ENCODE measurements at regions not wholly inside any gene's neighbourhood (a gene's known extent, or its start where the extent isn't known, plus 50 kb on each side); places are given as distances from the start of the nearest gene placed in this dataset.

DNA sequence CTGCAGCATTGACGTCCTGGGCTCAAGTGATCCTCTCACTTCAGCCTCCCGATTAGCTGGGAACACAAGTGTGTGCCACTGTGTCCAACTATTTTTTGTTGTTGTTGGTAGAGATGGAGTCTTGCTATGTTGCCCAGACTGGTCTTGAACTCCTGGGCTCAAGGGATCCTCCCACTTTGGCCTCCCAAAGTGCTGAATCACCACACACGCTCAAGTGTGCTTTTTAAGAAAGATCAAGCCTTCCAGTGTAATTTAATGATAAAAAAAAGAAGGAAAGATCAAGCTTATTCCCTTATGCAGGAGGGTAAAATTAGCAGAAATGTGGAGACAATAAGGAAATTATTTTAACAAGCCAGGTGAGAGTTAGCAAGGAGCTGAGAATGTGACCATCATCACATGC is 61.1 kb upstream of the SERBP1 start:
- Histone ChIP-seq H3K9me3 (no peaks in the 10 kb centered on the region), H3K4me3 (no peak overlapping the region), H3K27me3 (no peaks in the 10 kb centered on the region), H3K36me3 (no peaks in the 10 kb centered on the region), H3K27ac (no peak overlapping the region), H3K4me1 (no peaks in the 10 kb centered on the region)
- WGBS, 4 donors = 87 to 92% (median 88%) methylated on average over 3 of the region's 3 CpGs
- intact Hi-C loops (cut with DNase I) = loop anchor here in 3 of 10 donors (2.0 to 5.0 kb wide), 3 partner anchors 144 to 274 kb away; no protein-coding TSS in a partner anchor
- DNase-seq (no peak), ATAC-seq (no peak)
- TF ChIP-seq, protein P1, sequence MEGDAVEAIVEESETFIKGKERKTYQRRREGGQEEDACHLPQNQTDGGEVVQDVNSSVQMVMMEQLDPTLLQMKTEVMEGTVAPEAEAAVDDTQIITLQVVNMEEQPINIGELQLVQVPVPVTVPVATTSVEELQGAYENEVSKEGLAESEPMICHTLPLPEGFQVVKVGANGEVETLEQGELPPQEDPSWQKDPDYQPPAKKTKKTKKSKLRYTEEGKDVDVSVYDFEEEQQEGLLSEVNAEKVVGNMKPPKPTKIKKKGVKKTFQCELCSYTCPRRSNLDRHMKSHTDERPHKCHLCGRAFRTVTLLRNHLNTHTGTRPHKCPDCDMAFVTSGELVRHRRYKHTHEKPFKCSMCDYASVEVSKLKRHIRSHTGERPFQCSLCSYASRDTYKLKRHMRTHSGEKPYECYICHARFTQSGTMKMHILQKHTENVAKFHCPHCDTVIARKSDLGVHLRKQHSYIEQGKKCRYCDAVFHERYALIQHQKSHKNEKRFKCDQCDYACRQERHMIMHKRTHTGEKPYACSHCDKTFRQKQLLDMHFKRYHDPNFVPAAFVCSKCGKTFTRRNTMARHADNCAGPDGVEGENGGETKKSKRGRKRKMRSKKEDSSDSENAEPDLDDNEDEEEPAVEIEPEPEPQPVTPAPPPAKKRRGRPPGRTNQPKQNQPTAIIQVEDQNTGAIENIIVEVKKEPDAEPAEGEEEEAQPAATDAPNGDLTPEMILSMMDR (IDR thresholded peaks at IDR 0.05) = no peak
- no peak for TF ChIP-seq POLR2A (IDR thresholded peaks at IDR 0.05)

DNA sequence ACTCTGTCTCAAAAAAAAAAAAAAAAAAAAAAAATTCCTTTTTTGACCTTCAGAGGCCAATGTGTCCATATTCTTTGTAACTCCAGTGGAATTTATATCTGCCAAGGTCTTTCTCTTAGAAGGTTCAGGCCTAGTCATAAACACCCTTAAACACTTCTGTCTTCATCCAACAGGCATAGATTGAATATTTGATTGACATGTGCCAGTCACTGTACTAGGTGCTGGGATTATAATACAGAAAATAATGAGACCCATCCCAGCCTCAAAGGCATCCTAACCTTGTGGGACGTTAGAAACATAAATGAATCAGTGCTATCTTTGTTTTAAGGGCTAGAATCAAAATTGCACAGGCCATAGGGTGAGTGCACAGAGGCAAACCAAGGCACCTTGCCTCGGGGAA is 62.9 kb upstream of the SERBP1 start:
- Histone ChIP-seq H3K4me3 (no peak overlapping the region), H3K9me3 (no peaks in the 10 kb centered on the region), H3K27ac (no peak overlapping the region), H3K27me3 (no peaks in the 10 kb centered on the region), H3K4me1 (no peaks in the 10 kb centered on the region), H3K36me3 (no peaks in the 10 kb centered on the region)
- no peak for DNase-seq
- ATAC-seq = no peak
- no peak for TF ChIP-seq POLR2A (IDR thresholded peaks at IDR 0.05)
- TF ChIP-seq, protein P1 (IDR thresholded peaks at IDR 0.05) = no peak
- WGBS, 4 donors = 62 to 82% (median 77%) methylated on average over 2 of the region's 2 CpGs
- intact Hi-C loops (cut with DNase I) = loop anchor here in 2 of 10 donors (5.0 kb wide), 2 partner anchors 146 to 276 kb away; no protein-coding TSS in a partner anchor

DNA sequence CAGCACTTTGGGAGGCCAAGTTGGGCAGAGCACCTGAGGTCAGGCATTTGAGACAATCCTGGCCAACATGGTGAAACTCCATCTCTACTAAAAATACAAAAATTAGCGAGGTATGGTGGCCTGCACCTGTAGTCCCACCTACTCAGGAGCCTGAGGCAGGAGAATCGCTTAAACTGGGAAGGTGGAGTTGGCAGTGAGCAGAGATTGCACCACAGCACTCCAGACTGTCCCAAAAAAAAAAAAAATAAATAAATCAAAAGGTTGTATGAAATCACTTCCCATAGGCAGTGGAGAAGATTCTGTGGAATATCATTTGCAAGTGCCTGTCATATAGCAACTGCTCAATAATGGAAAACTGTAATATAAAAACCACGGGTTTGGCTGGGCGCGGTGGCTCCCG is 65.1 kb upstream of the SERBP1 start:
- TF ChIP-seq, protein P1 (IDR thresholded peaks at IDR 0.05) = no peak
- TF ChIP-seq POLR2A (IDR thresholded peaks at IDR 0.05) = no peak
- Histone ChIP-seq H3K4me3 (no peak overlapping the region), H3K27me3 (no peaks in the 10 kb centered on the region), H3K4me1 (no peaks in the 10 kb centered on the region), H3K36me3 (no peaks in the 10 kb centered on the region), H3K27ac (no peak overlapping the region), H3K9me3 (no peaks in the 10 kb centered on the region)
- DNase-seq (no peak), ATAC-seq (no peak)
- WGBS, 4 donors = 86 to 95% (median 93%) methylated on average over 6 of the region's 6 CpGs
- intact Hi-C loops (cut with DNase I) = loop anchor here in 3 of 10 donors (5.0 kb wide), 3 partner anchors 148 to 263 kb away; no protein-coding TSS in a partner anchor

DNA sequence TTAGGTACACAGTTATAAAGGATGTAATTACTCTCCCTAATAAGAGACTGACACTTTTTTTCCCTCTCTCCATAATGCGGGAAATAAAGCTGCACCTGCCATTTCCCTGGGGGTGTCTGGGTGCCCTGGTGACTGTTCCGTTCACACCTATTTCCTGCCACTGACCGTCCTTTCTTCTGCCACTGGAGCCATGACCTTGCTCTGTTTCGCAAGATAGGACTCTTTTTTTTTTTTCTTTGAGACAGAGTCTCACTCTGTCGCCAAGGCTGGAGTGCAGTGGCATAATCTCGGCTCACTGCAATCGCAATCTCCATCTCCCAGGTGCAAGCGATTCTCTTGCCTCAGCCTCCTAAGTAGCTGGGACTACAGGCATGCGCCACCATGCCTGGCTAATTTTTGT is 66.1 kb upstream of the SERBP1 start:
- intact Hi-C loops (cut with DNase I) = loop anchor here in 3 of 10 donors (5.0 kb wide), 3 partner anchors 149 to 264 kb away; no protein-coding TSS in a partner anchor
- TF ChIP-seq POLR2A (IDR thresholded peaks at IDR 0.05) = no peak
- TF ChIP-seq, protein P1 (IDR thresholded peaks at IDR 0.05) = no peak
- H3K27me3 ChIP-seq = no peaks in the 10 kb centered on the region

More for the DNA sequence above, 66.1 kb upstream of the SERBP1 start:
- Histone ChIP-seq H3K36me3 (no peaks in the 10 kb centered on the region), H3K4me3 (no peak overlapping the region), H3K4me1 (peaks cover 0 to 3% (median 0%) of the 10 kb centered on the region in 12 donors), H3K9me3 (no peaks in the 10 kb centered on the region), H3K27ac (no peak overlapping the region)
- no peak for ATAC-seq
- DNase-seq = no peak
- WGBS, 4 donors = 71 to 78% (median 75%) methylated on average over 9 of the region's 9 CpGs

All from heart left ventricle (tissue), 16 donors.